SIG-M5 treated with dmso at 0.1 percent for 504 hours (cell line): ENCODE measurements at regions not wholly inside any gene's neighbourhood (a gene's known extent, or its start where the extent isn't known, plus 50 kb on each side); places are given as distances from the start of the nearest gene placed in this dataset.

Experiments used
- DNase-seq: peaks from one replicate; lab custom pipeline; 2025; ENCODE audit not compliant: unreplicated experiment; lab: John Stamatoyannopoulos, UW

DNA sequence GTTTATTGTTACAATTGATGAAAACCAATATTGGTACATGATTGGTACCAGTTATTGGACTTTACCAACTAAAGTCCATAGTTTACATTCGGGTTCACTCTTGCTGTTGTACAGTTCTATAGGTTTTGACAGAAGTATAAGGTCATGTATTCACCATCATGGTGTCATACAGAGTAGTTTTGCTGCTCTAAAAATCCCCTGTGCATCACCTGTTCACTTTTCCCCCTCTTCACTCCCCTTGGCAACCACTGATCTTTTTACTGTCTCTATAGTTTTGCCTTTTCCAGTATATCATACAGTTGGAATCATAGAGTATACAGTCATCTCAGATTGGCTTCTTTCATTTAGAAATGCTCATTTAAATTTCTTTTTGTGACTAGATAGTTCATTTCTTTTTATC is 51.2 kb upstream of the MED4 start:
- no peak for DNase-seq
